HEK293 (cell line): ENCODE measurements at regions not wholly inside any gene's neighbourhood (a gene's known extent, or its start where the extent isn't known, plus 50 kb on each side); places are given as distances from the start of the nearest gene placed in this dataset.

Experiments
- CTCF ChIA-PET: fragments of 350-600 bp; formaldehyde crosslinking; extraction: SDS; loops from one replicate; lab custom pipeline; 2021; ENCODE audit warnings: antibody characterized with exemption; lab: Yijun Ruan, JAX
- POLR2A ChIA-PET: fragments of 300-600 bp; formaldehyde crosslinking; extraction: SDS; loops from one replicate; lab custom pipeline; 2020; ENCODE audit warnings: antibody characterized with exemption, inconsistent platforms; lab: Yijun Ruan, JAX
- H3K27ac ChIP-seq: fragments of 200-500 bp; sonication (Bioruptor generic); 2 replicates; pipeline ENCODE4 v1.5.1; 2014; ENCODE audit warnings: low read depth, low read length, control low read depth, inconsistent platforms; ENCODE audit errors: extremely low read depth
- H3K36me3 ChIP-seq, 2 experiments: fragments of 200-500 bp in 1 of 2; sonication (Bioruptor generic) in 1 of 2; 1 replicate in 1 of 2; 2 replicates in 1 of 2; pipeline ENCODE4 v1.5.1; 2014 to 2017; ENCODE audit warnings: inconsistent platforms in 2 of 2, low read length in 2 of 2; ENCODE audit not compliant: control insufficient read depth in 2 of 2, insufficient read depth in 1 of 2
- H3K4me1 ChIP-seq: fragments of 200-500 bp; sonication (Bioruptor generic); 2 replicates; pipeline ENCODE4 v1.5.1; 2014; ENCODE audit warnings: mild to moderate bottlenecking, low read length, inconsistent platforms; ENCODE audit not compliant: control insufficient read depth, insufficient read depth
- H3K4me3 ChIP-seq: 2 replicates; pipeline ENCODE4 v1.5.1; 2011; ENCODE audit warnings: low read depth, mild to moderate bottlenecking, control low read depth, low read length, moderate library complexity
- H3K9me3 ChIP-seq: fragments of 200-500 bp; sonication (Bioruptor generic); 2 replicates; pipeline ENCODE4 v1.5.1; 2014; ENCODE audit warnings: low read depth, low read length, inconsistent platforms; ENCODE audit not compliant: control insufficient read depth, insufficient read depth
- EGR2 ChIP-seq: fragments of 450-650 bp; formaldehyde crosslinking; IDR thresholded peaks from 2 replicates; pipeline ENCODE4 v1.5.1; 2016; ENCODE audit warnings: low read depth, missing biosample characterization, missing genetic modification characterization
- GLI4 ChIP-seq: fragments of 450-650 bp; formaldehyde crosslinking; IDR thresholded peaks from 2 replicates; pipeline ENCODE4 v1.5.1; 2016; ENCODE audit warnings: missing biosample characterization, missing genetic modification characterization
- HOXC10 ChIP-seq: sonication (generic); formaldehyde crosslinking; IDR thresholded peaks from 2 replicates; pipeline ENCODE4 v1.8.1; 2023; ENCODE audit warnings: mild to moderate bottlenecking, missing genetic modification reagents
- KLF7 ChIP-seq: fragments of 450-650 bp; formaldehyde crosslinking; IDR thresholded peaks from 2 replicates; pipeline ENCODE4 v1.5.1; 2016; ENCODE audit warnings: missing biosample characterization, missing genetic modification characterization, borderline replicate concordance
- PRDM6 ChIP-seq: fragments of 450-650 bp; formaldehyde crosslinking; IDR thresholded peaks from 2 replicates; pipeline ENCODE4 v1.5.1; 2017; ENCODE audit warnings: missing biosample characterization, missing genetic modification characterization
- REPIN1 ChIP-seq: fragments of 450-650 bp; formaldehyde crosslinking; IDR thresholded peaks from 2 replicates; pipeline ENCODE4 v1.5.1; 2017; ENCODE audit warnings: missing biosample characterization, missing genetic modification characterization, low read depth
- TRIM28 ChIP-seq: IDR thresholded peaks from 2 replicates; pipeline ENCODE4 v1.6.1; 2011; ENCODE audit warnings: low read length, control low read depth, borderline replicate concordance
- ZBTB17 ChIP-seq: fragments of 450-650 bp; formaldehyde crosslinking; IDR thresholded peaks from 2 replicates; pipeline ENCODE4 v1.5.1; 2016; ENCODE audit warnings: missing biosample characterization, missing genetic modification characterization
- ZBTB20 ChIP-seq: fragments of 450-650 bp; formaldehyde crosslinking; IDR thresholded peaks from 2 replicates; pipeline ENCODE4 v1.5.1; 2016; ENCODE audit warnings: missing biosample characterization, missing genetic modification characterization
- ZFP3 ChIP-seq: fragments of 450-650 bp; formaldehyde crosslinking; IDR thresholded peaks from 2 replicates; pipeline ENCODE4 v1.5.1; 2016; ENCODE audit warnings: low read depth, missing biosample characterization, missing genetic modification characterization
- ZFP41 ChIP-seq: fragments of 450-650 bp; formaldehyde crosslinking; IDR thresholded peaks from 2 replicates; pipeline ENCODE4 v1.5.1; 2016; ENCODE audit warnings: missing biosample characterization, missing genetic modification characterization, borderline replicate concordance
- ZNF157 ChIP-seq: fragments of 450-650 bp; formaldehyde crosslinking; IDR thresholded peaks from 2 replicates; pipeline ENCODE4 v1.5.1; 2016; ENCODE audit warnings: missing biosample characterization, missing genetic modification characterization
- ZNF202 ChIP-seq: fragments of 450-650 bp; formaldehyde crosslinking; IDR thresholded peaks from 2 replicates; pipeline ENCODE4 v1.5.1; 2016; ENCODE audit warnings: missing biosample characterization, missing genetic modification characterization, borderline replicate concordance
- ZNF239 ChIP-seq: fragments of 450-650 bp; formaldehyde crosslinking; IDR thresholded peaks from 2 replicates; pipeline ENCODE4 v1.5.1; 2016; ENCODE audit warnings: missing biosample characterization, missing genetic modification characterization
- ZNF26 ChIP-seq: fragments of 450-650 bp; formaldehyde crosslinking; IDR thresholded peaks from 2 replicates; pipeline ENCODE4 v1.5.1; 2016; ENCODE audit warnings: missing biosample characterization, missing genetic modification characterization
- ZNF266 ChIP-seq: fragments of 450-650 bp; formaldehyde crosslinking; IDR thresholded peaks from 2 replicates; pipeline ENCODE4 v1.5.1; 2016; ENCODE audit warnings: missing biosample characterization, missing genetic modification characterization, low read depth
- ZNF37A ChIP-seq: fragments of 450-650 bp; IDR thresholded peaks from 2 replicates; pipeline ENCODE4 v1.5.1; 2018; ENCODE audit warnings: missing biosample characterization, missing genetic modification characterization
- ZNF404 ChIP-seq: fragments of 450-650 bp; formaldehyde crosslinking; IDR thresholded peaks from 2 replicates; pipeline ENCODE4 v1.5.1; 2017; ENCODE audit warnings: missing biosample characterization, missing genetic modification characterization
- ZNF426 ChIP-seq: fragments of 450-650 bp; formaldehyde crosslinking; IDR thresholded peaks from 2 replicates; pipeline ENCODE4 v1.5.1; 2017; ENCODE audit warnings: missing biosample characterization, missing genetic modification characterization, mild to moderate bottlenecking, inconsistent platforms, moderate library complexity
- ZNF514 ChIP-seq: fragments of 450-650 bp; formaldehyde crosslinking; IDR thresholded peaks from 2 replicates; pipeline ENCODE4 v1.5.1; 2016; ENCODE audit warnings: missing biosample characterization, missing genetic modification characterization
- ZNF530 ChIP-seq: fragments of 450-650 bp; formaldehyde crosslinking; IDR thresholded peaks from 2 replicates; pipeline ENCODE4 v1.5.1; 2016; ENCODE audit warnings: low read depth, missing biosample characterization, missing genetic modification characterization
- ZNF548 ChIP-seq: fragments of 450-650 bp; formaldehyde crosslinking; IDR thresholded peaks from 2 replicates; pipeline ENCODE4 v1.5.1; 2016; ENCODE audit warnings: missing biosample characterization, missing genetic modification characterization
- ZNF626 ChIP-seq: fragments of 450-650 bp; sonication (Bioruptor Pico); formaldehyde crosslinking; IDR thresholded peaks from 2 replicates; pipeline ENCODE4 v1.5.1; 2018; ENCODE audit warnings: missing biosample characterization, missing genetic modification characterization, inconsistent platforms
- ZNF629 ChIP-seq: fragments of 450-650 bp; formaldehyde crosslinking; IDR thresholded peaks from 2 replicates; pipeline ENCODE4 v1.5.1; 2017; ENCODE audit warnings: missing biosample characterization, missing genetic modification characterization
- TF ChIP-seq, protein P1 (sequence below): fragments of 450-650 bp; formaldehyde crosslinking; IDR thresholded peaks from 2 replicates; pipeline ENCODE4 v1.5.1; 2016; ENCODE audit warnings: missing biosample characterization, missing genetic modification characterization

- no peak for TF ChIP-seq ZNF239 (tag by site-specific recombination)
- TF ChIP-seq, all 188 proteins: peak for 0
These were observed 994.0 kb downstream of the ARAP2 start (continued) for GRCh38 chr4:35250331-35250730.

- no peaks in the 10 kb centered on the region for H3K36me3 ChIP-seq
- H3K4me1 ChIP-seq, result no peaks in the 10 kb centered on the region
- H3K4me3 ChIP-seq, result no peak overlapping the region
- no peak for TF ChIP-seq ZNF26 (tag by site-specific recombination)
- TF ChIP-seq ZBTB17 (tag by site-specific recombination), result no peak
- TF ChIP-seq ZNF548 (tag by site-specific recombination), result no peak
- TF ChIP-seq EGR2 (tag by site-specific recombination), result no peak
- no peak for TF ChIP-seq ZNF629
- TF ChIP-seq GLI4, result no peak
- TF ChIP-seq ZNF426, result no peak
- no peak for TF ChIP-seq ZNF157 (tag by site-specific recombination)
- no peak for TF ChIP-seq ZNF37A (tag by site-specific recombination)
- TF ChIP-seq ZNF266 (tag by site-specific recombination), result no peak
- TF ChIP-seq KLF7 (tag by site-specific recombination), result no peak
- TF ChIP-seq ZFP3, result no peak
- no peak overlapping the region for H3K27ac ChIP-seq
- ChIA-PET POLR2A (no interaction called here), CTCF (no interaction called here)
- no peaks in the 10 kb centered on the region for H3K9me3 ChIP-seq
These were observed 993.6 kb downstream of the ARAP2 start for GRCh38 chr4:35250761-35251160.

DNA sequence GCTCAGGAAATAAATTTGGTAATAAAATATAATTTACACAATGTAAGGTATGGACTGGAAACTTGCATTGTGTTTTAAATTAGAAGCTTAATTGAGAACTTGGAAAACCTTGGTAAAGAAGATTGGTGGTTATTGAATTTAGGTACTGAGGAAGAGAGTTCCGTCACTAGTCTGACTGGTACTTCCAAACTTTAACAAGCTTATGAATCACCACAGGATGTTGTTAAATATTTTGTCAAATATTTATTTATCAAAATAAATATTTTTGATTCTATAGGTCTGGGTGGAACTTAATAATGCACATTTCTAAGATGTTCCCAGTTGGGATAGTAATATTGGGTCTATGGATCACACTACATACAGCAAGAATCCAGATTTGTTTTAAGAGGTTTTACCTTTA, 992.2 kb downstream of the ARAP2 start:
- ChIA-PET CTCF (no interaction called here), POLR2A (no interaction called here)
- Histone ChIP-seq H3K4me1 (no peaks in the 10 kb centered on the region), H3K4me3 (no peak overlapping the region), H3K27ac (no peak overlapping the region), H3K36me3 (no peaks in the 10 kb centered on the region), H3K9me3 (no peaks in the 10 kb centered on the region)
- TF ChIP-seq PRDM6 (tag by site-specific recombination) (no peak), ZNF404 (tag by site-specific recombination) (no peak), TRIM28 (no peak)

DNA sequence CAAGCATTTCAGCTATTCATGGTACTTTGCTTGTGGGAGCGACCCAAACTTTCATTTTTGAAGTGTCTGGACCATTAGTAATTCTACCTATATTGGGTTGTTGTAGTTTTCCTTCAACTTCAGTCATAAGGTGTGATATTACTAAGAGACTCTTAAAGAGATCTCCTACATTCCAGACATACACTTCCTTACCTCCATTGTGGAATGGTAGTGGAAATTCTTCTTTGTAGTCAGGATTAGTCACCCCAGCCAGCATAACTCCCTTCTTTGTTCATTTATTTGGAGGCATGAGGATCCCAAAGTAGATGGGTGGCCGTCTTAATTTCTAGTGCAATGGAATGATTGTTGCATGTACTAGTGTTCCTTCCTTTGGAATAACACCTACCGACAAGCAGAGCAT, 991.4 kb downstream of the ARAP2 start:
- Histone ChIP-seq H3K27ac (no peak overlapping the region), H3K4me1 (no peaks in the 10 kb centered on the region), H3K36me3 (no peaks in the 10 kb centered on the region), H3K9me3 (no peaks in the 10 kb centered on the region), H3K4me3 (no peak overlapping the region)
- POLR2A ChIA-PET, result no interaction called here
- CTCF ChIA-PET, result no interaction called here
- TF ChIP-seq ZNF514 (tag by site-specific recombination), result no peak
- TF ChIP-seq ZNF530 (tag by site-specific recombination), result no peak
- no peak for TF ChIP-seq PRDM6 (tag by site-specific recombination)
- TF ChIP-seq HOXC10, result no peak
- TF ChIP-seq, protein P1, sequence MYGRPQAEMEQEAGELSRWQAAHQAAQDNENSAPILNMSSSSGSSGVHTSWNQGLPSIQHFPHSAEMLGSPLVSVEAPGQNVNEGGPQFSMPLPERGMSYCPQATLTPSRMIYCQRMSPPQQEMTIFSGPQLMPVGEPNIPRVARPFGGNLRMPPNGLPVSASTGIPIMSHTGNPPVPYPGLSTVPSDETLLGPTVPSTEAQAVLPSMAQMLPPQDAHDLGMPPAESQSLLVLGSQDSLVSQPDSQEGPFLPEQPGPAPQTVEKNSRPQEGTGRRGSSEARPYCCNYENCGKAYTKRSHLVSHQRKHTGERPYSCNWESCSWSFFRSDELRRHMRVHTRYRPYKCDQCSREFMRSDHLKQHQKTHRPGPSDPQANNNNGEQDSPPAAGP (tag by site-specific recombination), result no peak
- TF ChIP-seq ZBTB20, result no peak
- no peak for TF ChIP-seq REPIN1 (tag by site-specific recombination)
- TF ChIP-seq ZFP41, result no peak
- no peak for TF ChIP-seq ZNF626
- no peak for TF ChIP-seq ZNF202 (tag by site-specific recombination)
